Panc1 (cell line): ENCODE measurements at regions not wholly inside any gene's neighbourhood (a gene's known extent, or its start where the extent isn't known, plus 50 kb on each side); places are given as distances from the start of the nearest gene placed in this dataset.

Experiments
- CTCF ChIP-seq: fragments of 450-650 bp; IDR thresholded peaks from 2 replicates; pipeline ENCODE4 v1.5.1; 2017; ENCODE audit warnings: mild to moderate bottlenecking
- REST ChIP-seq, 2 experiments: IDR thresholded peaks; 2 replicates each; pipeline ENCODE4 v1.6.1; 2011 to 2012; ENCODE audit warnings: low read depth in 2 of 2, control low read depth in 1 of 2, low read length in 1 of 2, mild to moderate bottlenecking in 1 of 2, moderate library complexity in 1 of 2; ENCODE audit not compliant: insufficient read depth in 1 of 2

GRCh38 chr5:160940725-160941124, 88.7 kb upstream of the ATP10B start:
- TF ChIP-seq CTCF, result no peak
- no peak for TF ChIP-seq REST (IDR thresholded peaks at IDR 0.05; ENCODE audit: insufficient read depth in 1 of 2, low read depth in 2 of 2, low read length in 1 of 2)
